IMR-90 (cell line): ENCODE measurements at regions not wholly inside any gene's neighbourhood (a gene's known extent, or its start where the extent isn't known, plus 50 kb on each side); places are given as distances from the start of the nearest gene placed in this dataset.

ENCODE experiments used
- ATAC-seq: fragments of 200-7000 bp; cut with Tn5 transposase; 2 replicates; pipeline ENCODE4 v1.9.1; 2020; ENCODE audit warnings: low read depth, mild to moderate bottlenecking, moderate library complexity
- BruUV-seq: library from RNA; stranded (reverse); fragments of 400-500 nt; replicated peaks from 2 replicates; lab custom pipeline; 2021; lab: Mats Ljungman, UMichigan
- CTCF ChIA-PET: fragments of 300-600 bp; formaldehyde crosslinking; extraction: SDS; loops from one replicate; lab custom pipeline; 2021; ENCODE audit warnings: antibody characterized with exemption; lab: Yijun Ruan, JAX
- POLR2A ChIA-PET: fragments of 300-600 bp; sonication (Branson Sonifier 250); formaldehyde crosslinking; loops from one replicate; lab custom pipeline; 2022; ENCODE audit warnings: antibody characterized with exemption; ENCODE audit not compliant: unreplicated experiment; lab: Charles Lee
- DNase-seq: peaks from one replicate; pipeline ENCODE4 v3.0.0; 2013
- H2AFZ ChIP-seq: replicated peaks from 2 replicates; pipeline ENCODE3; 2013; ENCODE audit warnings: low read length, mild to moderate bottlenecking; ENCODE audit not compliant: poor library complexity
- H2AK5ac ChIP-seq: 2 replicates; pipeline ENCODE4 v1.6.1; 2013; ENCODE audit warnings: low read depth, low read length, inconsistent platforms
- H2AK9ac ChIP-seq: replicated peaks from 2 replicates; pipeline ENCODE3; 2013; ENCODE audit warnings: mild to moderate bottlenecking, low read depth, low read length, moderate library complexity; ENCODE audit not compliant: poor library complexity
- H2BK120ac ChIP-seq: 2 replicates; pipeline ENCODE4 v1.6.1; 2013; ENCODE audit warnings: low read depth, low read length, inconsistent platforms
- H2BK15ac ChIP-seq: 3 replicates; pipeline ENCODE4 v1.6.1; 2013; ENCODE audit warnings: low read depth, low read length, inconsistent platforms
- H2BK20ac ChIP-seq: 2 replicates; pipeline ENCODE4 v1.6.1; 2013; ENCODE audit warnings: low read depth, mild to moderate bottlenecking, inconsistent platforms, low read length, moderate library complexity
- H2BK5ac ChIP-seq: 2 replicates; pipeline ENCODE4 v1.6.1; 2013; ENCODE audit warnings: mild to moderate bottlenecking, low read depth, low read length, inconsistent platforms; ENCODE audit not compliant: poor library complexity, severe bottlenecking
- H3K14ac ChIP-seq: replicated peaks from 2 replicates; pipeline ENCODE4 v1.6.1; 2013; ENCODE audit warnings: low read depth, low read length, inconsistent platforms
- H3K18ac ChIP-seq: 2 replicates; pipeline ENCODE4 v1.6.1; 2013; ENCODE audit warnings: low read depth, low read length, control low read depth
- H3K23ac ChIP-seq: 2 replicates; pipeline ENCODE4 v1.6.1; 2013; ENCODE audit warnings: low read depth, low read length, inconsistent platforms
- H3K27ac ChIP-seq: 2 replicates; pipeline ENCODE4 v1.5.1; 2013; ENCODE audit warnings: mild to moderate bottlenecking, control low read depth, low read length; ENCODE audit not compliant: insufficient read depth
- H3K27me3 ChIP-seq: 2 replicates; pipeline ENCODE4 v1.6.1; 2013; ENCODE audit warnings: low read length; ENCODE audit not compliant: control insufficient read depth, insufficient read depth
- H3K36me3 ChIP-seq: 2 replicates; pipeline ENCODE4 v1.6.1; 2013; ENCODE audit warnings: low read length, mixed read lengths; ENCODE audit not compliant: control insufficient read depth, insufficient read depth
- H3K4ac ChIP-seq: 2 replicates; pipeline ENCODE4 v1.6.1; 2013; ENCODE audit warnings: low read depth, low read length, inconsistent platforms
- H3K4me1 ChIP-seq: 2 replicates; pipeline ENCODE4 v1.6.1; 2013; ENCODE audit warnings: low read length, mixed read lengths; ENCODE audit not compliant: control insufficient read depth, insufficient read depth
- H3K4me2 ChIP-seq: 2 replicates; pipeline ENCODE4 v1.6.1; 2013; ENCODE audit warnings: low read depth, mild to moderate bottlenecking, control low read depth, low read length, moderate library complexity
- H3K4me3 ChIP-seq: 2 replicates; pipeline ENCODE4 v1.5.1; 2013; ENCODE audit warnings: low read depth, mild to moderate bottlenecking, control low read depth, low read length, moderate library complexity; ENCODE audit not compliant: insufficient read depth
- H3K56ac ChIP-seq: 2 replicates; pipeline ENCODE4 v1.6.1; 2013; ENCODE audit warnings: low read length, inconsistent platforms; ENCODE audit not compliant: insufficient read depth; ENCODE audit errors: extremely low read depth
- H3K79me1 ChIP-seq, 2 experiments: 2 replicates each; pipeline ENCODE4 v1.6.1; 2013; ENCODE audit warnings: low read length in 2 of 2, inconsistent platforms in 1 of 2, low read depth in 1 of 2
- H3K9ac ChIP-seq: 2 replicates; pipeline ENCODE4 v1.6.1; 2013; ENCODE audit warnings: low read depth, low read length, control low read depth
- H3K9me1 ChIP-seq: 2 replicates; pipeline ENCODE4 v1.6.1; 2013; ENCODE audit warnings: low read length, inconsistent platforms; ENCODE audit not compliant: insufficient read depth
- H3K9me3 ChIP-seq: 2 replicates; pipeline ENCODE4 v1.6.1; 2013; ENCODE audit warnings: low read length; ENCODE audit not compliant: control insufficient read depth, insufficient read depth
- H4K20me1 ChIP-seq: 2 replicates; pipeline ENCODE4 v1.6.1; 2013; ENCODE audit warnings: low read length, inconsistent platforms; ENCODE audit not compliant: insufficient read depth
- H4K5ac ChIP-seq: 2 replicates; pipeline ENCODE4 v1.6.1; 2013; ENCODE audit warnings: mild to moderate bottlenecking, low read depth, low read length, control low read depth
- H4K8ac ChIP-seq, 2 experiments: 2 replicates each; pipeline ENCODE4 v1.6.1; 2013; ENCODE audit warnings: low read depth in 2 of 2, low read length in 2 of 2, control low read depth in 1 of 2, inconsistent platforms in 1 of 2
- H4K91ac ChIP-seq: 2 replicates; pipeline ENCODE4 v1.6.1; 2013; ENCODE audit warnings: low read depth, low read length, inconsistent platforms; ENCODE audit not compliant: insufficient read depth
- CHD1 ChIP-seq: IDR thresholded peaks from 2 replicates; pipeline ENCODE4 v1.6.1; 2012; ENCODE audit warnings: low read depth, low read length, improper control_type of control experiment
- FOS ChIP-seq: fragments of 150-350 bp; IDR thresholded peaks from 2 replicates; pipeline ENCODE4 v1.6.1; 2016; ENCODE audit warnings: low read depth, low read length
- MAFK ChIP-seq: IDR thresholded peaks from 2 replicates; pipeline ENCODE4 v1.6.1; 2012; ENCODE audit warnings: low read depth, low read length, improper control_type of control experiment
- POLR2A ChIP-seq: IDR thresholded peaks from 2 replicates; pipeline ENCODE4 v1.6.1; 2012; ENCODE audit warnings: mild to moderate bottlenecking, low read depth, low read length
- WGBS, 2 experiments: methylation state at CpG; one replicate each; pipeline versions ENCODE4 v1.1.5 to v1.1.7; 2013; ENCODE audit warnings: missing lambda C conversion rate in 2 of 2; ENCODE audit not compliant: insufficient read length in 1 of 2; ENCODE audit errors: extremely low coverage in 2 of 2; 5-methylcytosine and 5-hydroxymethylcytosine counted together
- dilution Hi-C: fragments of 300-500 bp; cut with HindIII; formaldehyde crosslinking; loops from one replicate; pipeline ENCODE4 v1.14.3; 2018; ENCODE audit warnings: low sequenced_read_pairs; ENCODE audit not compliant: unreplicated experiment
- in situ Hi-C: fragments of 300-500 bp; cut with MboI; formaldehyde crosslinking; loops from 3 replicates; pipeline ENCODE4 v1.14.3; 2019; ENCODE audit warnings: low sequenced_read_pairs, inconsistent platforms, mixed read lengths
- intact Hi-C: fragments of 100-400 bp; cut with micrococcal nuclease; formaldehyde crosslinking; loops from 2 replicates; pipeline ENCODE4 v1.10.0; 2022

DNA sequence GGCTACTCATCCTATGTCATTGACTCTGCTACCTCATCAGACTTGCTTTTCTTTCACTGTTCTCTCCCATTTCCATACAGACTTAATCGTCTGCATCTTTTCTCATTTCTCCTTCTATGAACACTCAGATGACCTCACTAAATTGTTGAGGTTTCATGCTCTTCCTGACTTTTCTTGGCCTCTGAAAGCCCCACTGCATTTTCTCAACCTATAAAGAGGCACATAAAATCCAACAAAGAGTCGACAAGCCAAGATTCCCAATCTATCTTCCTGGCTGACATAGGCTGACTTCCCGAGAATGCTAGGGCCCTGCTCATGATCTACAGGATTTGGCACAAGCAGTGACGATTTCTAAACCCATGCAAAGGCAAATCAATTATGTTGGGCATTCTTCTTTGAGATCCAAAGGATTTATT, 280.8 kb upstream of the DPYD start:
- Histone ChIP-seq H2BK5ac (peak overlapping the region; percentile 76), H3K18ac (peak overlapping the region; percentile 83; the same call in 1 of the 2 replicates), H3K79me1 (no peaks in the 10 kb centered on the region), H2AK5ac (0 out of 2 replicates have a peak overlapping the region, but pooled peaks have one; percentile 5), H2BK15ac (peak overlapping the region; percentile 29; the same call in 2 of the 3 replicates), H3K36me3 (no peaks in the 10 kb centered on the region), H4K20me1 (no peaks in the 10 kb centered on the region), H2BK20ac (peak overlapping the region; percentile 68), H4K91ac (peak overlapping the region; percentile 43), H3K4ac (peak overlapping the region; percentile 61), H3K9ac (peak overlapping the region; percentile 5; the same call in 1 of the 2 replicates), H3K4me3 (peak overlapping the region; percentile 1; the same call in 1 of the 2 replicates), H4K5ac (peak overlapping the region; percentile 52; the same call in 1 of the 2 replicates), H3K56ac (peak overlapping the region; percentile 12; the same call in 1 of the 2 replicates), H3K4me1 (peaks cover 11% of the 10 kb centered on the region), H2BK120ac (peak overlapping the region; percentile 73), H4K8ac (peak overlapping the region in 1 of 2 experiments; percentile 41; a peak in 2 of 4 replicates), H3K14ac (peak overlapping the region; percentile 18; the same call in 1 of the 2 replicates), H3K27me3 (no peaks in the 10 kb centered on the region), H3K4me2 (peak overlapping the region; percentile 84), H2AK9ac (no peak overlapping the region), H3K27ac (peak overlapping the region; percentile 71), H3K9me1 (no peaks in the 10 kb centered on the region), H3K23ac (peak overlapping the region; percentile 32; the same call in 1 of the 2 replicates), H2AFZ (peak overlapping the region; percentile 53), H3K9me3 (no peaks in the 10 kb centered on the region)
- POLR2A ChIA-PET: no interaction called here
- TF ChIP-seq CHD1: no peak
- 0 out of 2 replicates have a peak, but pooled peaks have one; percentile 20 for TF ChIP-seq FOS
- TF ChIP-seq POLR2A: no peak
- TF ChIP-seq MAFK: peak; percentile 32
- CTCF ChIA-PET: interaction anchor here (0.6 kb wide), 1 partner anchor 142 kb away, joined by 3 read pairs; no protein-coding TSS in a partner anchor
- intact Hi-C loops (loop anchor here (5.0 kb wide), 2 partner anchors 121 to 149 kb away; no protein-coding TSS in a partner anchor), in situ Hi-C loops (no loop called here), dilution Hi-C loops (no loop called here)
- no TSS peak for BruUV-seq
- peak; percentile 92 for ATAC-seq
- WGBS, 2 experiments: 0% methylated on average over 3 of the region's 4 CpGs; no CpG with 5 or more reads in 1 of the 2 experiments
- peak; percentile 96 for DNase-seq
